ENCODE measurements at regions not wholly inside any gene's neighbourhood (a gene's known extent, or its start where the extent isn't known, plus 50 kb on each side); places are given as distances from the start of the nearest gene placed in this dataset.

GRCh38 chr3:55226696-55227095 is 260.4 kb downstream of the WNT5A start:
- in situ Hi-C loops (cut with MboI; ENCODE audit: low sequenced_read_pairs, unreplicated experiment) = no loop called here
- no peak for DNase-seq (ENCODE audit: low spot score)
- TF ChIP-seq CTCF (IDR thresholded peaks at IDR 0.05; ENCODE audit: borderline replicate concordance, control extremely low read depth, extremely low read depth, insufficient read depth, missing control alignments) = no peak

GRCh38 chr3:55218577-55218976 is 268.5 kb downstream of the WNT5A start:
- no peak for TF ChIP-seq CTCF (IDR thresholded peaks at IDR 0.05; ENCODE audit: borderline replicate concordance, control extremely low read depth, extremely low read depth, insufficient read depth, missing control alignments)
- in situ Hi-C loops (cut with MboI; ENCODE audit: low sequenced_read_pairs, unreplicated experiment) = no loop called here
- DNase-seq (ENCODE audit: low spot score) = no peak

GRCh38 chr3:55207744-55208143 is 279.4 kb downstream of the WNT5A start:
- no peak for TF ChIP-seq CTCF (IDR thresholded peaks at IDR 0.05; ENCODE audit: borderline replicate concordance, control extremely low read depth, extremely low read depth, insufficient read depth, missing control alignments)
- DNase-seq (ENCODE audit: low spot score) = no peak
- in situ Hi-C loops (cut with MboI; ENCODE audit: low sequenced_read_pairs, unreplicated experiment) = no loop called here

GRCh38 chr3:55205990-55206389 is 278.1 kb upstream of the LRTM1 start:
- no peak for TF ChIP-seq CTCF (IDR thresholded peaks at IDR 0.05; ENCODE audit: borderline replicate concordance, control extremely low read depth, extremely low read depth, insufficient read depth, missing control alignments)
- no peak for DNase-seq (ENCODE audit: low spot score)
- in situ Hi-C loops (cut with MboI; ENCODE audit: low sequenced_read_pairs, unreplicated experiment) = no loop called here

- DNase-seq (ENCODE audit: low spot score) = no peak
- in situ Hi-C loops (cut with MboI; ENCODE audit: low sequenced_read_pairs, unreplicated experiment) = no loop called here
- no peak for TF ChIP-seq CTCF (IDR thresholded peaks at IDR 0.05; ENCODE audit: borderline replicate concordance, control extremely low read depth, extremely low read depth, insufficient read depth, missing control alignments)
These were observed 276.6 kb upstream of the LRTM1 start for GRCh38 chr3:55204417-55204816.

- DNase-seq (ENCODE audit: low spot score) = no peak
- in situ Hi-C loops (cut with MboI; ENCODE audit: low sequenced_read_pairs, unreplicated experiment) = no loop called here
- no peak for TF ChIP-seq CTCF (IDR thresholded peaks at IDR 0.05; ENCODE audit: borderline replicate concordance, control extremely low read depth, extremely low read depth, insufficient read depth, missing control alignments)
These were observed 275.7 kb upstream of the LRTM1 start for GRCh38 chr3:55203546-55203945.

- TF ChIP-seq CTCF (IDR thresholded peaks at IDR 0.05; ENCODE audit: borderline replicate concordance, control extremely low read depth, extremely low read depth, insufficient read depth, missing control alignments) = no peak
These were observed 275.1 kb upstream of the LRTM1 start for GRCh38 chr3:55203006-55203405.

More at GRCh38 chr3:55203006-55203405, 275.1 kb upstream of the LRTM1 start:
- in situ Hi-C loops (cut with MboI; ENCODE audit: low sequenced_read_pairs, unreplicated experiment) = no loop called here
- no peak for DNase-seq (ENCODE audit: low spot score)

All from GM13976 (cell line).